Endothelial cell of umbilical vein (primary cell): ENCODE measurements at regions not wholly inside any gene's neighbourhood (a gene's known extent, or its start where the extent isn't known, plus 50 kb on each side); places are given as distances from the start of the nearest gene placed in this dataset.

Experiments used
- BruUV-seq: library from RNA; stranded (reverse); fragments of 400-500 nt; replicated peaks from 2 replicates; lab custom pipeline; 2021; lab: Mats Ljungman, UMichigan
- CTCF ChIA-PET: fragments of 300-600, 350-600 bp; sonication (Branson Sonifier 250); formaldehyde crosslinking; loops from one replicate; lab custom pipeline; 2021; ENCODE audit warnings: antibody characterized with exemption, inconsistent platforms; lab: Charles Lee
- POLR2A ChIA-PET: fragments of 300-600, 350-600 bp; sonication (Branson Sonifier 250); formaldehyde crosslinking; loops from one replicate; lab custom pipeline; 2021; ENCODE audit warnings: antibody characterized with exemption, inconsistent platforms; lab: Charles Lee
- DNase-seq: peaks from one replicate; pipeline ENCODE4 v3.0.0-alpha.2; 2011; ENCODE audit warnings: low read depth, low spot score
- FAIRE-seq: peaks from 2 replicates; lab custom pipeline; 2011; peaks lifted over from hg19 to GRCh38; lab: Jason Lieb, UNC
- H2AFZ ChIP-seq: 2 replicates; pipeline ENCODE4 v1.6.0; 2012; ENCODE audit warnings: low read depth, low read length, control low read depth, inconsistent platforms
- H3K27ac ChIP-seq: 2 replicates; pipeline ENCODE4 v1.5.1; 2011; ENCODE audit warnings: low read depth, mild to moderate bottlenecking, control low read depth, low read length, moderate library complexity; ENCODE audit not compliant: insufficient read depth
- H3K27me3 ChIP-seq, 2 experiments: 2 replicates each; pipeline versions ENCODE4 v1.6.0 to v1.6.1; 2011; ENCODE audit warnings: low read length in 2 of 2, mixed read lengths in 1 of 2; ENCODE audit not compliant: control insufficient read depth in 2 of 2, insufficient read depth in 2 of 2
- H3K36me3 ChIP-seq, 2 experiments: 2 replicates in 1 of 2; 3 replicates in 1 of 2; pipeline ENCODE4 v1.5.1; 2011; ENCODE audit warnings: low read length in 2 of 2, mild to moderate bottlenecking in 1 of 2, moderate library complexity in 1 of 2; ENCODE audit not compliant: control insufficient read depth in 2 of 2, insufficient read depth in 2 of 2; ENCODE audit errors: extremely low read depth in 1 of 2
- H3K4me1 ChIP-seq: 3 replicates; pipeline ENCODE4 v1.5.1; 2011; ENCODE audit warnings: mild to moderate bottlenecking, low read length; ENCODE audit not compliant: control insufficient read depth, insufficient read depth; ENCODE audit errors: extremely low read depth
- H3K4me2 ChIP-seq: 2 replicates; pipeline ENCODE4 v1.6.1; 2011; ENCODE audit warnings: low read length, control low read depth, mixed read lengths; ENCODE audit not compliant: insufficient read depth
- H3K4me3 ChIP-seq, 3 experiments: fragments of 200-600 bp in 1 of 3; sonication (generic), shearing (Covaris generic) in 1 of 3; replicated peaks in 1 of 3; 2 replicates each; pipeline ENCODE4 v1.5.1; 2011 to 2016; ENCODE audit warnings: control low read depth in 3 of 3, low read length in 3 of 3, mild to moderate bottlenecking in 2 of 3, inconsistent platforms in 1 of 3, low read depth in 1 of 3, moderate library complexity in 1 of 3; ENCODE audit not compliant: insufficient read depth in 1 of 3
- H3K79me2 ChIP-seq: 2 replicates; pipeline ENCODE4 v1.6.0; 2012; ENCODE audit warnings: low read length, inconsistent platforms; ENCODE audit not compliant: control insufficient read depth, insufficient read depth
- H3K9ac ChIP-seq: replicated peaks from 2 replicates; pipeline ENCODE3; 2011; ENCODE audit warnings: low read length, control low read depth; ENCODE audit not compliant: insufficient read depth; ENCODE audit errors: extremely low read depth
- H3K9me1 ChIP-seq: replicated peaks from 3 replicates; pipeline ENCODE4 v1.6.0; 2011; ENCODE audit warnings: mild to moderate bottlenecking, low read length; ENCODE audit not compliant: control insufficient read depth, insufficient read depth; ENCODE audit errors: extremely low read depth
- H3K9me3 ChIP-seq: replicated peaks from 2 replicates; pipeline ENCODE4 v1.5.1; 2012; ENCODE audit warnings: low read length, inconsistent platforms; ENCODE audit not compliant: control insufficient read depth, insufficient read depth
- H4K20me1 ChIP-seq: replicated peaks from 2 replicates; pipeline ENCODE3; 2011; ENCODE audit warnings: mild to moderate bottlenecking, low read length; ENCODE audit not compliant: control insufficient read depth, insufficient read depth; ENCODE audit errors: extremely low read depth
- CTCF ChIP-seq, 2 donors: IDR thresholded peaks; 1 replicate in 1 of 2; 2 replicates in 1 of 2; pipeline ENCODE4 v1.5.1; 2011; ENCODE audit warnings: low read length in 2 of 2, mild to moderate bottlenecking in 2 of 2, moderate library complexity in 2 of 2, control low read depth in 1 of 2, inconsistent platforms in 1 of 2, low read depth in 1 of 2; ENCODE audit not compliant: insufficient read depth in 1 of 2; ENCODE audit errors: extremely low read depth in 1 of 2
- EZH2 ChIP-seq: IDR thresholded peaks from 2 replicates; pipeline ENCODE4 v1.6.1; 2012; ENCODE audit warnings: borderline replicate concordance, low read depth, mild to moderate bottlenecking, moderate library complexity, low read length, inconsistent platforms; ENCODE audit not compliant: severe bottlenecking
- FOS ChIP-seq: IDR thresholded peaks from 2 replicates; pipeline ENCODE4 v1.6.1; 2011; ENCODE audit warnings: mild to moderate bottlenecking, low read length, moderate library complexity, borderline replicate concordance; ENCODE audit not compliant: insufficient read depth
- GATA2 ChIP-seq: IDR thresholded peaks from 2 replicates; pipeline ENCODE4 v1.7.0; 2011; ENCODE audit warnings: low read depth, mild to moderate bottlenecking, moderate library complexity, mixed read lengths, low read length; ENCODE audit not compliant: insufficient read length, insufficient read depth
- JUN ChIP-seq: IDR thresholded peaks from 2 replicates; pipeline ENCODE4 v1.6.1; 2011; ENCODE audit warnings: borderline replicate concordance, low read depth; ENCODE audit not compliant: insufficient read length, insufficient read depth
- MYC ChIP-seq: IDR thresholded peaks from one replicate; pipeline ENCODE4 v1.6.1; 2011; ENCODE audit warnings: mild to moderate bottlenecking, low read depth, low read length
- POLR2A ChIP-seq: IDR thresholded peaks from 2 replicates; pipeline ENCODE4 v1.6.1; 2012; ENCODE audit warnings: low read depth, mild to moderate bottlenecking, control low read depth, low read length
- POLR2AphosphoS5 ChIP-seq: IDR thresholded peaks from 2 replicates; pipeline ENCODE4 v1.6.1; 2012; ENCODE audit warnings: low read depth, mild to moderate bottlenecking, control low read depth, low read length, moderate library complexity; ENCODE audit not compliant: insufficient read depth
- dilution Hi-C: fragments of 300-500 bp; cut with MboI; formaldehyde crosslinking; loops from one replicate; pipeline ENCODE4 v1.15.0; 2019; ENCODE audit warnings: low sequenced_read_pairs; ENCODE audit not compliant: extremely low pct_ligation_motif_present
- intact Hi-C: fragments of 100-400 bp; cut with micrococcal nuclease; formaldehyde crosslinking; loops from one replicate; pipeline ENCODE4 v1.10.0; 2022

DNA sequence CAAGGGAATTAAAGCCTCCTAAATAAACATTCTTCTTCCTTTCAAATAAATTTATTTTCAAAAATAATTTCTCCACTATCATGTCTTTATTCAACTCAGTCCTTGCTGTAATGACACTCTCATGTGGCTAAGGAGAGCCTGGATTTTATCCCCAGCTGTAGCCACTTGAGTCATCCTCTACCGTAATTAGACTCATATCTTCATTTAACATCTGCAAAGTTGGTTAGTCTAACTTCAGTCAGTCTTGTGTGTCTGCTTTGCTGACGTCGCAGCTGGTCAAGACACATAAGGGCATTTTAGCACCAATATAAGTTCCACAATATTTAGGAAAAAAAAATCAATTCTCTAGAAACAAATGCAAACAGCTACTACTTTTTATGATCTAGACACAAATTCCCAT is 776.4 kb upstream of the ATXN8OS start:
- TF ChIP-seq POLR2AphosphoS5: no peak
- no peak for TF ChIP-seq FOS
- no peak for TF ChIP-seq POLR2A
- TF ChIP-seq CTCF (IDR thresholded peaks at IDR 0.05; ENCODE audit: extremely low read depth in 1 of 2, insufficient read depth in 1 of 2, low read depth in 1 of 2, low read length in 2 of 2): no peak
- no peak for TF ChIP-seq GATA2
- no peak for TF ChIP-seq EZH2
- no peak for TF ChIP-seq MYC
- no peak for TF ChIP-seq JUN

More for the DNA sequence above, 776.4 kb upstream of the ATXN8OS start:
- H3K27me3 ChIP-seq: no peaks in the 10 kb centered on the region
- intact Hi-C loops (no loop called here), dilution Hi-C loops (no loop called here)
- H3K36me3 ChIP-seq: no peaks in the 10 kb centered on the region
- no peak overlapping the region for H3K9ac ChIP-seq
- no peaks in the 10 kb centered on the region for H4K20me1 ChIP-seq
- no peaks in the 10 kb centered on the region for H3K9me3 ChIP-seq
- ChIA-PET CTCF (no interaction called here), POLR2A (no interaction called here)
- H3K27ac ChIP-seq: no peak overlapping the region
- H3K79me2 ChIP-seq: no peaks in the 10 kb centered on the region
- no peak overlapping the region for H3K4me3 ChIP-seq
- BruUV-seq: no TSS peak
- FAIRE-seq (no peak), DNase-seq (no peak)
- H2AFZ ChIP-seq: no peak overlapping the region
- H3K4me2 ChIP-seq: no peak overlapping the region
- no peaks in the 10 kb centered on the region for H3K9me1 ChIP-seq
- H3K4me1 ChIP-seq: no peaks in the 10 kb centered on the region
